Suprapubic skin (tissue), 4 donors: ENCODE measurements at regions not wholly inside any gene's neighbourhood (a gene's known extent, or its start where the extent isn't known, plus 50 kb on each side); places are given as distances from the start of the nearest gene placed in this dataset.

ENCODE experiments used
- DNase-seq, 2 donors: peaks; one replicate each; pipeline ENCODE4 v3.0.0-alpha.2; 2019; ENCODE audit warnings: low spot score in 2 of 2
- H3K27ac ChIP-seq: fragments of 200-600 bp; sonication (generic); one replicate; pipeline ENCODE4 v1.5.1; 2019
- H3K27me3 ChIP-seq: fragments of 200-600 bp; sonication (generic); one replicate; pipeline ENCODE4 v1.5.1; 2019
- H3K36me3 ChIP-seq: fragments of 200-600 bp; sonication (generic); one replicate; pipeline ENCODE4 v1.5.1; 2019
- H3K4me1 ChIP-seq: fragments of 200-600 bp; sonication (generic); one replicate; pipeline ENCODE4 v1.5.1; 2019
- H3K4me3 ChIP-seq: fragments of 200-600 bp; sonication (generic); one replicate; pipeline ENCODE4 v1.5.1; 2019; ENCODE audit warnings: mild to moderate bottlenecking
- H3K9me3 ChIP-seq: fragments of 200-600 bp; sonication (generic); one replicate; pipeline ENCODE4 v1.5.1; 2019
- EP300 ChIP-seq: sonication (generic); formaldehyde crosslinking; IDR thresholded peaks from one replicate; pipeline ENCODE4 v1.6.1; 2017; ENCODE audit warnings: antibody characterized with exemption
- POLR2A ChIP-seq, 2 donors: fragments of 450-650 bp; IDR thresholded peaks; one replicate each; pipeline ENCODE4 v1.6.1; 2017; ENCODE audit warnings: antibody characterized with exemption in 2 of 2, mild to moderate bottlenecking in 2 of 2, moderate library complexity in 2 of 2
- POLR2AphosphoS5 ChIP-seq, 3 donors: sonication (generic); formaldehyde crosslinking; IDR thresholded peaks; one replicate each; pipeline ENCODE4 v1.6.1; 2017; ENCODE audit warnings: antibody characterized with exemption in 3 of 3
- WGBS: methylation state at CpG from one replicate; pipeline ENCODE4 v1.1.5; 2018; 5-methylcytosine and 5-hydroxymethylcytosine counted together
- TF ChIP-seq, protein P1 (sequence below), 2 donors: fragments of 200-600 bp in 1 of 2; fragments of 450-650 bp in 1 of 2; sonication (generic) in 1 of 2; IDR thresholded peaks; one replicate each; pipeline ENCODE4 v1.5.1; 2016 to 2019; ENCODE audit warnings: antibody characterized with exemption in 2 of 2, mild to moderate bottlenecking in 1 of 2, moderate library complexity in 1 of 2

GRCh38 chr6:119479860-119480655 lies 130.5 kb upstream of the MAN1A1 start:
- Histone ChIP-seq H3K36me3 (no peaks in the 10 kb centered on the region), H3K4me1 (peaks cover 4% of the 10 kb centered on the region), H3K9me3 (no peaks in the 10 kb centered on the region), H3K27ac (no peak overlapping the region), H3K4me3 (no peak overlapping the region), H3K27me3 (no peaks in the 10 kb centered on the region)
- DNase-seq, result no peak
- 91% methylated on average over 2 of the region's 2 CpGs for WGBS
- TF ChIP-seq EP300, result no peak
- TF ChIP-seq, protein P1, sequence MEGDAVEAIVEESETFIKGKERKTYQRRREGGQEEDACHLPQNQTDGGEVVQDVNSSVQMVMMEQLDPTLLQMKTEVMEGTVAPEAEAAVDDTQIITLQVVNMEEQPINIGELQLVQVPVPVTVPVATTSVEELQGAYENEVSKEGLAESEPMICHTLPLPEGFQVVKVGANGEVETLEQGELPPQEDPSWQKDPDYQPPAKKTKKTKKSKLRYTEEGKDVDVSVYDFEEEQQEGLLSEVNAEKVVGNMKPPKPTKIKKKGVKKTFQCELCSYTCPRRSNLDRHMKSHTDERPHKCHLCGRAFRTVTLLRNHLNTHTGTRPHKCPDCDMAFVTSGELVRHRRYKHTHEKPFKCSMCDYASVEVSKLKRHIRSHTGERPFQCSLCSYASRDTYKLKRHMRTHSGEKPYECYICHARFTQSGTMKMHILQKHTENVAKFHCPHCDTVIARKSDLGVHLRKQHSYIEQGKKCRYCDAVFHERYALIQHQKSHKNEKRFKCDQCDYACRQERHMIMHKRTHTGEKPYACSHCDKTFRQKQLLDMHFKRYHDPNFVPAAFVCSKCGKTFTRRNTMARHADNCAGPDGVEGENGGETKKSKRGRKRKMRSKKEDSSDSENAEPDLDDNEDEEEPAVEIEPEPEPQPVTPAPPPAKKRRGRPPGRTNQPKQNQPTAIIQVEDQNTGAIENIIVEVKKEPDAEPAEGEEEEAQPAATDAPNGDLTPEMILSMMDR (IDR thresholded peaks at IDR 0.05), result no peak
- no peak for TF ChIP-seq POLR2AphosphoS5 (IDR thresholded peaks at IDR 0.05)
- TF ChIP-seq POLR2A (IDR thresholded peaks at IDR 0.05), result no peak

DNA sequence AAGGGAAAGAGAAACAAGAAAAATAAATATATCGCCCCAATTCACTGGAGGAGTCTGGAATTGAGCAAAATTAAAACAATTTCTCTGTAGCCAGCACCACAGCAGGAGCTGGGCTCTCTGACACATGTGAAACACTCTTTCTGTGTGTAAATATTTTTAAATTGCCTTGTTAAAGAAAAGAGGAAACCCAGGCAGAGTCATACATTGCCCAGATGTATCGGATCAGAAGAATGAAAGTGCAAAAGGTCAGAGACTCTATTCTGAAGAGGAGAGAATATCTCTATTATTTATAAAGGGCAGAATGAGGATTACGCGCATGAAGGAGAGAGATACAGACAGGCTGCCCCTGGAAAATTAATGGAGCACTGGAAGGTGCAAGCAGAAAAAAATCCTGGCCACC lies 127.0 kb upstream of the MAN1A1 start:
- Histone ChIP-seq H3K9me3 (no peaks in the 10 kb centered on the region), H3K27me3 (no peaks in the 10 kb centered on the region), H3K27ac (no peak overlapping the region), H3K36me3 (no peaks in the 10 kb centered on the region), H3K4me1 (no peaks in the 10 kb centered on the region), H3K4me3 (no peak overlapping the region)
- 57% methylated on average over 4 of the region's 4 CpGs for WGBS
- DNase-seq, result no peak
- TF ChIP-seq POLR2AphosphoS5 (IDR thresholded peaks at IDR 0.05) (no peak), POLR2A (IDR thresholded peaks at IDR 0.05) (no peak), EP300 (no peak)
- TF ChIP-seq, protein P1 (IDR thresholded peaks at IDR 0.05), result no peak

DNA sequence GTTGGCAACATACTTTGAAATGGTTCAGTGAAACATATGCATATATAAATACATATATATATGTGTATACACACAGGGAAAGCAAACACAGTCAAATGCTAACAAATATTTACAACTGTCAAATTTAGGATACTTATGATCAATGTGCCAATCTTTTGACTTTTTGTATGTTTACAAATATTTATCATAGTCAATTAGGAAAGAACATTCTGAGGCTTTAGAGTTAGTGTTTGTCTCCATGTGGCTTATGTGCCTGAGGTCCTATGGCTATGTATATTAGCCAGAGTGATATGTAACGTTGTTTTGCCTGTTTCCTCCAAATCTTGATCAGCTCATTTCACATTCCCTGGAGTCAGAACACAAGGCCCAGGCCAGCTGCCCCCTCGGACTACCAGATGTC lies 126.5 kb upstream of the MAN1A1 start:
- Histone ChIP-seq H3K4me1 (no peaks in the 10 kb centered on the region), H3K27me3 (no peaks in the 10 kb centered on the region), H3K4me3 (no peak overlapping the region), H3K36me3 (no peaks in the 10 kb centered on the region), H3K9me3 (no peaks in the 10 kb centered on the region), H3K27ac (no peak overlapping the region)
- WGBS, result 30% methylated on average over 2 of the region's 2 CpGs
- no peak for DNase-seq
- TF ChIP-seq, protein P1 (IDR thresholded peaks at IDR 0.05), result no peak
- TF ChIP-seq POLR2AphosphoS5 (IDR thresholded peaks at IDR 0.05) (no peak), POLR2A (IDR thresholded peaks at IDR 0.05) (no peak), EP300 (no peak)

- H3K27ac ChIP-seq, result no peak overlapping the region
- TF ChIP-seq POLR2AphosphoS5 (IDR thresholded peaks at IDR 0.05) (no peak), POLR2A (IDR thresholded peaks at IDR 0.05) (no peak), EP300 (no peak)
- TF ChIP-seq, protein P1 (IDR thresholded peaks at IDR 0.05), result no peak
- H3K27me3 ChIP-seq, result no peaks in the 10 kb centered on the region
- H3K4me3 ChIP-seq, result no peak overlapping the region
- no peaks in the 10 kb centered on the region for H3K36me3 ChIP-seq
- H3K9me3 ChIP-seq, result no peaks in the 10 kb centered on the region
- 94% methylated on average over 2 of the region's 3 CpGs for WGBS
- DNase-seq, result no peak
- no peaks in the 10 kb centered on the region for H3K4me1 ChIP-seq
Observed at GRCh38 chr6:119470893-119471542, 121.5 kb upstream of the MAN1A1 start.

DNA sequence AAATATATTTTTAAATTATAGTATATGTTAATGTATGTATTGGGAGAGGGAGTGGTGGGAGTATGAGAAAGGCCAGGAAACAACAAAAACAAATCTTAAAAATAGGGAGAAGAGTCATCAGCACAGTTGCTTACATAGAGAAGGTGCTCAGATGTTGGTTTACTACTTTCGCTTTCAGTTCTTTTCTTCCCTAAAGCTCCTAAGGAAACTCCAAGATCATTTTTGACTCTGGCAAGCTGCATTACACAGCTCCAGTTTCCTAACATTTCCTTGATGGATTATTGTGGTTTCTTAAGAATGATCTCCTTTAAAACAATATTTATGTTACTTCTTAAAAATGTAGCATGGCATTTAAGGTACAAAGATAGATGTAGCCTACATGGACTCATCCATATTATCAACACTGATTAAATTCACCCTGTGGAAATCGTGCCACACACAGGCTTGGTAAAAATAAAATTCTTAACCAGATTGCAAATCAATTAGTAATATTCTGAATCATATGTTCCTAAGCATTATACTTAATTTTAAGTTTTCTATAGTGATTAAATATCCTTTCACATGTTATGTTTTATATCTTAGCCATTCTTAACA lies 118.0 kb upstream of the MAN1A1 start:
- no peaks in the 10 kb centered on the region for H3K9me3 ChIP-seq
- no peaks in the 10 kb centered on the region for H3K36me3 ChIP-seq
- no peaks in the 10 kb centered on the region for H3K27me3 ChIP-seq
- H3K27ac ChIP-seq, result no peak overlapping the region
- H3K4me3 ChIP-seq, result no peak overlapping the region
- no peaks in the 10 kb centered on the region for H3K4me1 ChIP-seq
- DNase-seq, result no peak
- TF ChIP-seq EP300, result no peak
- no peak for TF ChIP-seq POLR2AphosphoS5 (IDR thresholded peaks at IDR 0.05)
- TF ChIP-seq, protein P1 (IDR thresholded peaks at IDR 0.05), result no peak
- TF ChIP-seq POLR2A (IDR thresholded peaks at IDR 0.05), result no peak
- WGBS, result 59% methylated on average over 2 of the region's 2 CpGs
